TTC549 (cell line): ENCODE measurements at regions not wholly inside any gene's neighbourhood (a gene's known extent, or its start where the extent isn't known, plus 50 kb on each side); places are given as distances from the start of the nearest gene placed in this dataset.
"Not testable (repeated sequence)": the region's sequence is repeated elsewhere in the genome, so short reads cannot be mapped to it uniquely, and the experiment has no call there.

Experiments used
- FAIRE-seq: peaks from 2 replicates; lab custom pipeline; 2012; peaks lifted over from hg19 to GRCh38; lab: Jason Lieb, UNC

DNA sequence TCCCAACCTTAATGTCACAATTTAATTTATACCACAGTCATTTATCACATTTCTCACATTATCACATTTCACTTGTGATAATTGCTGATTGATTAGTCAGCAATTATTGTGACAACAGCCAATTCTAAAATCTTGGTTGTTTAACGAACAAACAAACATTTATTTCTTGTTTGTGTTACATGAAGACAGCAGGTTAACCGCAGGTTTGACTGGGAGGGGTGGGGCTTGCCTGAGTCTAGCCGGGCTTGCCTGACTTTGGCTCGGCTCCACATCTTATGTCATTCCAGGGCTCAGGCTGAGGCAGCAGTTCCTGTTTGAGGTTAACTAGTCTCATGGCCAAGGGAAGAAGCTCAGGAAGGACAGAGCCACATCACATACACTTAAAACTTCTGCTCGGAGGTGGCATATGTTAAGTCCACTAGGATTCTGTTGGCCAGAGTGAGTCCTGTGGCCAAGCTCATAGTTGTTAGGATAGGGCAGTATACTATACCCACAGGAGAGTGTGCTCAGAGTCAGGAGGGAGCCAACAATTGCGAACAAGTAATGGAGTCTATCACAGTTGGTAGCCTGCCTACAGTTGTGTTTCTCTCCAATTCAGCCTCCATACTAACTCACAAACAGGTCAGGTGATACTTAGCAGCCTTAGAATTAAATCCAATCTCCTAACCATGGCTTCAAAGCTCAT, 90.0 kb upstream of the IFNGR1 start:
- no peak for FAIRE-seq

DNA sequence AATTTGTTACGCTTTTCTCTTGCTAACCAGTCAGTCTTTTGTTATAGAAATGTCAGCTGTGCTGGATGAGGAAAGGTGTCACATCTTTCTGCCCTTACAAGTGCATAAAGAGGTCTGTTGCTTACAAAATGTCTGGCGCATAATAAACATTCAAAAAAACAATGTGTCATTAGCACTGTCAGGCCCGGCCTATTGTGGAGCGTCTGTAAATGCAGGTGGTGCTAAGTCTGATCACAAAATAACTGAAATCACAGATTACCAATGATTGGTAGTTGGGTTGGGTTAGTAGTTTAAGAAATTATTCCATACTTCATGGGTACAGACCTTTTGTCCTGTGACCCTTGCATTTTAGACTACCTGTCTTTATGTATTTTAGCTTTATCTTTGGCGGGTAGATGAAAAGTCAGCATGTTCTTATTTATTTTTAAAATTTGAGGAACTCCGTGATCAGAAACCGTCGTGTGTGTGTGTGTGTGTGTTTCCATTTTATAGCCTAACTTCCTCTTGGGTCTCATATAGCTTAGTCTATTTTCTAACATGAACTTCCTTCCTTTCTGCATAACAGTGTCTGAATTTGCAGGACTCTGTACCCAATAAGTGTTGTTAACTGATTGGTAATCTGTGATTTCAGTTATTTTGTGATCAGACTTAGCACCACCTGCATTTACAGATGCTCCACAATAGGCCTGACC, 88.1 kb upstream of the IFNGR1 start:
- FAIRE-seq = no peak

DNA sequence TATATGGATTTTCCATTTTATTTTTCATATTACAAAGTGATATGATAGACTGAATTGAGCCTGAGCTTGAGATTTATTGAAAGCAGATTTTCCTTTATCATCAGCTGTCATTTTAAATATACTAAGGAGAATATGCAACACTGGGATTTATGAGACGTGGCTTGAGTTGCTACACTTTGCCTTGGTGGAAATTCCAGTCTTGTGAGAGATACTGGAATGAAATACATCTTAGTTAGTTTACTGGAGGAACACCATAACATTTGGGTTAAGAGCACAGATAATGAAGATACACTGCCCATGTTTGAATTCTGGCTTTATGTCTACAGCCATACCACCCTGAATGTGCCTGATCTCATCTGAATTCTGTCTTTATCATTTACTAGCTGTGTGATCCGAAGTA, 86.5 kb upstream of the IFNGR1 start:
- FAIRE-seq = no peak

DNA sequence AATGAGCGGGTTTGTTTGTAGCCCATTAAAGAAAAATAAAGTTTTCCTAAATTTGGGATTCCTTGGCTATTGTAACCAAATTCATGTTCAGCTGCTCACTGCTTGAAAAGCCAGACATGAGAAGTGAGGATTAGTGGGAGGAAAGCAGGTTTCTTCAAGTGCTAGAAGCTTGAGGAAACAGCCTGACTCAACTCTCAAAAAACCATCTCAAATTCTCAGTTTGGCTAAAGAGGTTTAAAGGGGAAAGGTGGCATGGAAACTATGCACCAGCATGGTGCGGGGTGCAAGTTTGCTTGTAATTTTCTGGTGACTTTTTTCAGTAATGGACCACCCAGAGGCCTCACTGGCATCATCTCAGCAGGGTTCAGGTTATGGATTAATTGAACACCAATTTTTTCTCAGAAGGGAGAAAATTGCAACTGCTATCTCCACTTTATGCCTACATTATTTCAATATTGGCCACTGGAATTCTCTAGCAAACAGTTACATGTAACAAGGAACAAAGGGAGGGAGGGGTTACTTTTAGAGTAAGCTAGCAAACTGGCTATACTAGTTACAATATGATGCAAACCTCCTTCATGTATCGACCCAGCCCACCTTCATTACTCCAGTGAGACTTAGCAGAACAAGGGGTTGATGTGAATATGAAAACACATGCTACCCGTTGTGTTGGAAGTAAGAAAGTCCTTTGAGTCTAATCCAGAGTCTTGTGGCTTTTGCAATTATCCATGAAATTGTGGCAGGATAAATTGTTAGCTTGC, 85.0 kb upstream of the IFNGR1 start:
- no peak for FAIRE-seq

DNA sequence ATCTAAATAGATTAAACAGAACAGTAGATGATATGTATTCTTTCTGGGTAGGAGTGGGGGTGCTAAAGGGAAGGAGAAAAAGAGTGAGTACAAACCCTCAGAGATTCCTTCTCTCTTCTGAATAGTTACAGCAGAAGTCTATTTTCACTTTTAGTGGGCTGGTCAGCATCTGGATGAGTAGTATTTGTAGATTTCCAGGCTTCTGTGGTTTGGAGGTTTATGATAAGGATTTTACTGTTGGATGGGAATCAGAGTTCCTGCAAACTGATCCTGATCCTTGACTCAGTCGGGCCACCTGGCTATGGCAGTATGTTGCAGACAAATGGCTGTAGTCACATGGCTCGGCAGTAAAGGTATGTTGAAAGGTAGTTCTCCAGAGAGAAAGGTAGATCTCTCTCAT, 84.3 kb upstream of the IFNGR1 start:
- no peak for FAIRE-seq

DNA sequence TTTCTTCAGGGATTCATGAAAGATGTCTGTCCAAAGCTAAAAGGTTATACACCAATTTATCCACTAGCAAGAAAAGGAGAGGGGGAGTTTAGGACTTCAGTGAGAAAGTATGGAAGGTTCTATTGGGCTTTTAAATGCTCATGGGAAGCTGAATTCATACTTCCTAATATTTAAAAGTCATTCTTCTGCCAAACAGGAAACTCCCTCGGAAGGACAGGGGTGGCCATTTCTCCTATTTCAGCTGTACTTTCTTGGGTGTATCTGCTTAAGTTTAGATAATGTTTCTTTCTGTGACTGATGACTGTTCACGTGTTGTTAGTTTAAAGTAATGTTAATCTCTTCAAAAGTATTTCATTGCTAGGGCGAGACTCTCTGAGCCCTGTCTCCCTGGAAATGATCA, 80.5 kb upstream of the IFNGR1 start:
- FAIRE-seq = no peak

DNA sequence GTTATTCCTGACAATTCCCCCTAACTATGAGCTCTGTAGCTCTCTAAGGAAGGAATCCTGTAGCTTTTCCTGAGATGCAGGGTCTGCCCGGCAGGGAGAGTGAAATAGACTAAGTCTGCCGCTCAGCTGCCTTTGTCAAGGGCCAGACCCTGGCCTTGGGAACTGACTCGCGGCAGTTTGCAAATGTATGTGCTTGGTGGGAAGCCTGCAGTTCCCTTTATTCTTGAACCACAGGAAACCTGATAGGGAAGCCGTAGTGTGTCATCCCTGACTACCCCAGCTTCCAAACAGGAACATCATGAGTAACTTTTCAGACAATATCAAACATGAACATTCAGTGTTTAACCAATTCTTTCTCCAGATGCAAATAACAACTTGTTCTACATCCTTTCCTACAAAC, 78.7 kb upstream of the IFNGR1 start:
- FAIRE-seq = no peak

DNA sequence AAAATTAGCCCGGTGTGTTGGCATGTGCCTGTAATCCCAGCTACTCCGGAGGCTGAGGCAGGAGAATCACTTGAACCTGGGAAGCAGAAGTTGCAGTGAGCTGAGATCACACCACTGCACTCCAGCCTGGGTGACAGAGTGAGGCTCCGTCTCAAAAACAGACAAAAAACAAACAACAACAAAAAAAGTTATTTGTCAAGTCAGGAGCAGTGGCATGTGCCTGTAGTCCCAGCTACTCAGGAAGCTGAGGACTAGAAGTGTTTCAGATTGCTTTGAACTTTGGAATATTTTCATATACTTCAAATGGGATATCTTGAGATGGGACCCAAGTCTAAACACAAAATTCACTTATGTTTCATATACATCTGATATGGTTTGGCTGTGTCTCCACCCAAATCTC, 73.1 kb upstream of the IFNGR1 start:
- FAIRE-seq = not testable (repeated sequence)

DNA sequence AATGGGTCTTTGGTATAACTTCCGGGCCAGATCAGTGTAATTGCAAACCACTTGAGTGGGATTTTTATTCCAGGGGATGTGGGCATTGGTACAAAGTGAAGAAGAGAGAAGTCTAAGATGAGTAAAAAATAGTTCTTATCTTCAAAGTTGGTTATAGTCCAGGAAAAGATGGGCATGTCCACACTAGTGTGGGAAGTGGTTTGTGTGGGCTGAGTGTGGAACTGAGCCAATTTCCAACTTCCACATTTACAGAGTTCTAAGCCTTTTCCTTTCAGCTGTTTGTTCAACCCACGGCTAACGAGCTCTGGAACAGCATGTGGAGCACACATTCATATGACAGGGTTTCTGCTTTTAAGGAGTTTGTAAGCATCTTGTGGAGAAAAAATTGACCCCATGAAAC, 72.3 kb upstream of the IFNGR1 start:
- FAIRE-seq = no peak

DNA sequence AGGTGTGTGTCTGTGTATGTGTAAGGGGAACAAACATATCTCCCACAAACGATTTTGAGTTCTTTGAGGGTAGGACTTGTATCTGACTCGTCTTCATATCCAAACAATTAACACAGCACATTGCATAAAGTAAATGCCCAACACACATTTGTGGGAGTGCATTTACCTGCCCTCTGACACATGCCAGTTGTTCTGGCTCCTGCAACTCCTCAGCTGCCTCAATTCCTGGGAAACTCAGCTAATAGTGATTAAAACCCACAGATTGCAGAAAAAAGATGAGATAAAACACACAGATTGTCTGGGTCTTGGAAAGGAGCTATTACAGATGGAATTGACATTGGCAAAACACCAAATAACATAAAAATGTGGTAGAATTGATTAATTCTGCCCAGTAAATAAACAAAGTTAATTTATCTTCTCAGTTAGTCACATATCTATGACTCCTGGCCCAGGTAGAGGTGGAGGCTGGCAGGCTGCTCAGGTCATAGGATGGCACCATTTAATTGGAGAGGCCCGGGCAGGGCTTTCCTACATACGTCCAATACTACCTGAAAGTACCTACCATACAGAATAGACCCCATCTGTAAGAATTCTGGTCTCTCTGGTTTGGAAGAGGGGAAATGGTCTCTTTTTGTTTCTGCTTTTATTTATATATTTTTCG, 71.5 kb upstream of the IFNGR1 start:
- FAIRE-seq = no peak

DNA sequence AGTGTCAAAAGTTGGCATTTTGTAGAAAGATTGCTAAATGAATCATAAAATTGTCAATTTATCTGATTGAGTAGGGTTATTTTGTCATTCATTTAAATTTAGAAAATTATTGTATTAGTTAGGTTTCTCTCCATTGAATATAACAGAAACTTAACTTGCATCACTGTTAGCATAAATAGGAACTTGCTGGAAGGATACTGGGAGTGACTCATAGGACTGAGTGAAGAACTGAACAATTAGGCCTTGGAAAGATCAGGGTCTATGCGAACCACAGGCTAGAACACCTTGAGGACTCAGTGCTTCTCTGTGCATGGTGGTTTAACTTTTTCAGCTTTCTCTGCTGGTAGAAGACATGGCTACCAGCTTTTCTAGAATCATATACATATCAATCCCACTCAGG, 67.7 kb upstream of the IFNGR1 start:
- FAIRE-seq = no peak

DNA sequence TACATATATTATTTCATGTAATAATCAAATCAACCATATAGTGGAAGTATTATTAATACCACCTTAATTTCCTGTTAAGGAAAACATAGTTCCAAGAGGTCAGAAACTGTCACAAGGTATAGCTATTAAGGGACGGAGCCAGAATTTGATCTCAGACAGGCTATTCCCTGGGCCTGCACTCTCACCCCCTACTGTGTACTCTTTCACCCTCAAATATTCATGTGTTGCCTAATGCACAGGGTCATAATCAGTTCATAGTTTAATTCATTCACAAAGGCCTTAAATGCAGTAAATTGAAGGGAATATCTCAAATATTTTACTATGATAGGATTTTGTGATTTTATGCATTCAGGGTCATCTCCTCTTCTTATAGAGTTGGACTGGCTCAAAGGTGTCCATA, 67.2 kb upstream of the IFNGR1 start:
- FAIRE-seq = no peak

DNA sequence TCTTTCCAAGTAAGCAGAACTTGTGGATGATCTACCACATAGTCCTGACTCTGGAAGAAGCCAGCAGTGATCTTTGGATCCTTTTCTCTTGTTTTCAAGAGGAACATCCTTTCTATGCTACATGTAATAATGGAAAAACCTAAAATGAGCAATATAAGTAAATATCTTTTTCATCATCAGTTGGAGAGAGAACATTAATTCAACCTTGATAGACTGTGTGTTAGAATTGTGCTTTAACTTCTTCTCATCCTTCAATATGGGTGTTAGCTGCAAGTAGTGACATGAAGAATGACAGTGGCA, 65.6 kb upstream of the IFNGR1 start:
- FAIRE-seq = no peak

DNA sequence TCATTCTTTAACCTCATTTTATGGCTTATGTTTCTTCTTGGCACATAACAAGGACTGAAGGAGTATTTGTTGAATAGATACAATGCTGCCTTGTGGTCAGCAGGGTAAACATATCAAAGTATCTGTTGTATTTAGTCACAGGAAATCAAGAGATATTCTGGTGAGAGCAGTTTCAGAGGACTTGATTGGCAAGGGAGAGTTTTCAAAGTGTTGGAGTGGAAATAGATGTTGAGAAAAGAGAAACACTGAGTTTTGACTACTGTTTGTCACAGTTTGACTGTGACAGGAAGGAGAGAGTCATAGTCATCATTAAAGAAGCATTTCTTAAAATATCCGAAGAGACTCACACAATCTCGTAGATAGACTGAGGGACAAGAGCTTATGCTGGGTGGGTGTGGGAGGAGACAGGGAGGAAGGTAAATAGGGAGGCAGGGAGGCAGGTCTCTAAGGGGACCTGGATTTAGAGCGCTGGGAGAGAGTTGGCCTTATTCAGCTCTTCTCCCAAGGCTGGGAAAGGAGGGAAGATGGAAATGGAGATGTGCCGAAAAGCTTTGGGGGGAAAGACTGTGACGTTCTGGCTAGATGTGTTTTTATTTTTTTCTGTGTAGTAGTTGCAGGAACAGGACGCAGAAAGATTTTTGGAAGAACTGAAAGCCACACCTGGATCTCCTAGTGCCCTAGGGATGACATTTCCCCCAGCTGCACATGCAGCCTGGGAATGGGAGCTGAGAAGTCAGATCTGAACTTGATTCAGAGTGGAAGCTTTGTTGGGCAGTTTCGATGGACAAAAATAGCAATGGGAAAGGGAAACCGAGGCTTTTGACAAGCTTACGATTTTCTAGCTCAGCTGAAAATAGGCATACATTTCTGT, 65.0 kb upstream of the IFNGR1 start:
- FAIRE-seq = no peak

DNA sequence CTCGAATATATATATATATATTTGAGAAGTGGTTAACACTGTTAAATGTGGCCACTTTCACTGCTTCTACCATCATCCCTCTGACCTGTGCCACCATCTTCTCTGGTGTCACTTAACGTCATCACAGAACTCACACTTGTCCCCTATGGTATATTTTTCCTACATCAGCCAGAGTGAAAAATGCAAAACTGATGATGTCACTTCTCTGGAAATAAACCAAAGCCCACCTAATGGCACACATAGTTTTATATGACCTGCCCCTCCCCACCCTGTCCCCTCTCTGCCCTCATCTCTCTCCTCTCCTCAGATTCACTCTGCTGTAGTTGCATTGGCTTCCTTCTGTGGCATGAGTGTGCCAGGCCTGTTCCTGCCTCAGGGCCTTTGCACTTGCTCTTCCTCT, 63.9 kb upstream of the IFNGR1 start:
- no peak for FAIRE-seq

DNA sequence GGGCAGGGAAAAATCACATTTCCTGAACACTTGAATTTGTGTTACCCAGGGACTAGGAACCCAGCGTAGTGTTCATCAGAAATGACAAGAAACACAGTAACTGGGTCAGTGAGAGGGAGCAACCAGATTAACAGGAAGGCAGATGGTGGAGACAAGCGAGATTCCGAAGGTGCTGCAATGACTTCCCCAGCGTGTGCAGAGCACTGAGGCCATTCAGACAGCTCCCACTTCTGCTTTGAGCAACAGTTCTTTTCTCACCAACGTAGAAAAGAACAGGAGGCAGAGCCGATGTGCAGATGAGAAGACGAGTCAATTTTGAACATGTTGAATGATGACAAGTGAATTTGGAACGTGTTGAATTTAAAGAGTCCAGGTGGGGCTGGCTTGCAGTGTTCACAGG, 63.1 kb upstream of the IFNGR1 start:
- FAIRE-seq = no peak

DNA sequence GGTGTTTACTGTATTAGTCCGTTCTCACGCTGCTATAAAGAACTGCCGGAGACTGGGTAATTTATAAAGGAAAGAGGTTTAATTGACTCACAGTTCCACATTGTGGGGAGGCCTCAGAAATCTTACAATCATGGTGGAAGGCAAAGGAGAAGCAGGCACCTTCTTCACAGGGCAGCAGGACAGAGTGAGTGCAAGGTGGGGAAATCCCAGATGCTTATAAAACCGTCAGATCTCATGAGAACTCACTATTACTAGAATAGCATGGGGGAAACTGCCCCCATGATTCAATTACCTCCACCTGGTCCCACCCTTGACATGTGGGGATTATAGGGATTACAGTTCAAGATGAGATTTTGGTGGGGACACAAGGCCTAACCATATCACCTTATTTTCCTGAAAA, 60.1 kb upstream of the IFNGR1 start:
- not testable (repeated sequence) for FAIRE-seq

DNA sequence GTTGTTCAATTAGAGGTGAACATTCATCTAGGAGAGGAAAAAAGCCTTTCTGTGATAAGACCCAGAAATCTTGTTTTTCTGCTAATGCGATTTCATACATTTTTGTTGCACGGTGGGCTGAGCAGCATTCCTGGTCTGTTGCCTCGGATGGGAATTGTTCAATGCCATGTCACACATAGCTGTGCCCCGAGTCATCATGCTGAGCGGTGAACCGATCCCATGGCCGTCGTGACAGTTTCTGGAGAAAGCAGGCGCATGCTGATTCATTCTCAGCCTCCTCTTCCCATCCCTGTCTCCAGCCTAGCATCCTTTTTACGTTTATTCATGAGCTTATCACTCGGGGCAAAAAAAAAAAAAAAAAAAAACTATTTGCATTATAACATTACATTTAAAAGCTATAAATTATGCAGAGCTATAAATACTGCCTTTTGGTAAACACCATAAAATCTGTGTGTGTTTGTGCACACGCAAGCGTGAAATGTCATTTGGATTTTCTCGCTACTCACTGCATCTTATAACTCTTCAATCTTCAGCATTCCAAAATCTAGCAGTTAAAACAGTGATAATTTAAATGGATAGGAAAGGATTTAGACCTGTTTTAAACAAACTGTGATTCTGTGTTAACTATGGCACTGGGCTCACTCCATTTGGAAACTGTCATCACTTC, 58.9 kb upstream of the IFNGR1 start:
- FAIRE-seq = peak; percentile 99

DNA sequence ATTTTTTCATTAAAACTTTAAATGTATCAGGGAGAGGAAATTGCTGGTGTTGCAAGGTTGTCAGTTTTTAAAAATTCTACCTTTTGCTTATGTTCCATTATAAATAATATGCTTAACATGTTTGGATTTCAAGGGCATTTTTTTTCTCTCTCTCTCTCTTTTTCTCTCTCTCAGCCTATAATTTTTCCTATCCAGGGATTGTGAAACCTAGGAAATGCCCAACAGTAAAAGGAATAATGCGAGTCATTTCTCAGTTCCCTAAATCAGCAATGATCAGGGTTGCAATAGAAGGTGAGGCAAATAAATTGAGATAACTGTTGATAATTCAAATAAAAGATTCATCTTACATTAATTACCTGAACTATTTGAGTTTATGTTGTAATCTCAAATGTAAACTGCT, 53.2 kb upstream of the IFNGR1 start:
- no peak for FAIRE-seq

DNA sequence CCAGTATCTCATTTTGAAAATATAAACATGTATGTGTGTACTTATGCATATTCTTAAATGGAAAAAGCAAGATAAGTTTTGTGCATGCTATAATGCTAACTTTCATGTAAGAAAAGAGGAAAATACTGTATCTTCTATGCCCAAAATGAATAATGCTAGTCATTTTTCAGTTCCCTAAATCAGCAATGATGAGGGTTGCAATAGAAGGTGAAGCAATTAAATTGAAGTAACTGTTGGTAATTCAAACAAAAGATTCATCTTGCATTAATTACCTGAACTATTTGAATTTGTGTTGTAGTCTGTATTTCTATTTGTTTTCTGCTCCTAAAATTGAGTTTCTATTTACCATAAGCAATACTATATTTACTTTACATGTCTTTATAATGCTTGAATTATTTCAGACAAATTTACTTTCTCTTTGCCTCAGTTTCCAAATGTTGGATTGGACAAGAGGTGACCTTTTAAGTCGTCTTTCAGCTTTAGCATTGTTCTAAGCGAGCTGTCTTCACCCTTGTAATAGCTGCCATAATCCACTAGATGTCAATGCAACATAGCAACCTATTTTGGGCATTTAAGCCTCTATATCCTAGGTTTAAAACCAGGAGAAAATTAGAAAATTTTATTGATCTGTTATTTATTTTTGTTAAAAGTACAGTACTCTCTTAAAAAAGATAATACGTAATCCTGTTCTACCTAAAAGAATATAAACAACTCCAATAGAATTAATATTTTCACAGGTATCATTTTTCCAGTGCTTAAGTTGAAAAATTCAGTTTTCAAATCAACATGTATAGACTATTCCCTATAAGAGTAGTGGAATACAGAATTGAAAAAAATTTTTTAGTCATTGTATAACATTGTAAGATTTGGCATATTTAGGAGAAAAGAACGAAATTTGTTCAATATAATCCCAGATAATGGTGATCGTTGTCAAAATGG, 52.3 kb upstream of the IFNGR1 start:
- peak; percentile 97 for FAIRE-seq

DNA sequence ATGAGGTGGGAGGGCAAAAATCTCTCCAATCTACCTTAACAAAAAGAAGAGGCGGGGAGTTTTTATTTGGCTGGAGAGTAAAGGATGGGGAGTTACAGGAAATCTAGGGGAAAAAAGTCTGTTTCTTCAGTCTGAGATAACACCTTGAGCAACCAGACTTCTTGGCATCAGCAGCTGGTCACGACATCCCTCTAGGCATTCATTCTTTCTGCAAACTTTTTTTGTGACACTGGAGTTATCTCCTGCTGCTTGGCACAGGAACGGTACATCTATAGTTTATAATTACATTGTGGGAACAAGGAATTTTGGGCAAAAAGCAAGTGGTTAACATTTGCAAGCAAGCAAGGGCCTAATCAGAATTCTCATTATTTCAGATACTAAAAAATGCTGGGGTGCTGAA, 50.6 kb upstream of the IFNGR1 start:
- no peak for FAIRE-seq
